A549 (cell line): ENCODE measurements at regions not wholly inside any gene's neighbourhood (a gene's known extent, or its start where the extent isn't known, plus 50 kb on each side); places are given as distances from the start of the nearest gene placed in this dataset.

Experiments
- KDM5A ChIP-seq: fragments of 200-600 bp; sonication (generic); IDR thresholded peaks from 2 replicates; pipeline ENCODE4 v1.6.1; 2016; ENCODE audit warnings: antibody characterized with exemption, mild to moderate bottlenecking
- RAD21 ChIP-seq, 2 experiments: fragments of >200 bp in 1 of 2; sonication (Bioruptor Twin) in 1 of 2; formaldehyde crosslinking in 1 of 2; IDR thresholded peaks in 1 of 2; conservative IDR thresholded peaks in 1 of 2; 2 replicates in 1 of 2; 3 replicates in 1 of 2; pipeline ENCODE4 v1.6.1; 2012 to 2018; ENCODE audit warnings: inconsistent platforms in 1 of 2

DNA sequence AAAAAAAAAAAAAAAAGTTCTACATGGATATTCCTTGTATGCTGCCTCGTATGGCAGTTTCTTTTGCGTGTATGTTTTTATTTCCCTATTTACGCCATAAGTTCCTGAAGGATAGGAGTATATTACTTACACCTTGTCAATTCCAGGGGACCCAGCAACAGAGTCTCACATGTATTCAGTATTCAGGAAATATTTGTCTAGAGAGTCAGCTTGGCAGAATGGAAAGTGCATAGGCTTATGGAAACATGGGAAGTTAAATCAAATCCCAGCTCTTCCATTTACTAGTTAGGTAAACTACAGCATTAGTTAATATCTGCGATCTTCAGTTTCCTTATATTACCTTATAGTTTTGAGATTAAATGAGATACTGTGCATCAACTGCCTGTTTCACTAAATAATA is 51.1 kb upstream of the SLC22A16 start:
- TF ChIP-seq KDM5A = no peak
- no peak for TF ChIP-seq RAD21 (conservative IDR thresholded peaks at IDR 0.05 in 1 of 2, IDR thresholded peaks at IDR 0.05 in 1 of 2)
